ENCODE measurements at regions not wholly inside any gene's neighbourhood (a gene's known extent, or its start where the extent isn't known, plus 50 kb on each side); places are given as distances from the start of the nearest gene placed in this dataset.

GRCh38 chrX:9188117-9188516 lies 154.2 kb upstream of the FAM9B start:
- WGBS (ENCODE audit: extremely low coverage, insufficient coverage, low lambda C conversion rate), result no CpG with 5 or more reads among the region's 3 CpGs
- H3K79me1 ChIP-seq (ENCODE audit: low read length), result no peaks in the 10 kb centered on the region
- no peaks in the 10 kb centered on the region for H3K79me2 ChIP-seq (ENCODE audit: control insufficient read depth, insufficient read depth, low read length)
- no peak overlapping the region for H3K18ac ChIP-seq (ENCODE audit: low read length)
- no peak overlapping the region for H2BK5ac ChIP-seq (ENCODE audit: low read length)
- H3K36me3 ChIP-seq (ENCODE audit: control insufficient read depth, insufficient read depth, low read length), result no peaks in the 10 kb centered on the region
- H3K27me3 ChIP-seq (ENCODE audit: insufficient read depth, low read length, poor library complexity), result no peaks in the 10 kb centered on the region
- no peak overlapping the region for H3K27ac ChIP-seq (ENCODE audit: low read depth, low read length)
- no peak overlapping the region for H3K9ac ChIP-seq (ENCODE audit: low read length)
- H3K4me3 ChIP-seq (ENCODE audit: low read length), result no peak overlapping the region
- no peak overlapping the region for H3K4ac ChIP-seq (ENCODE audit: low read depth, low read length)
- no peak overlapping the region for H4K8ac ChIP-seq (ENCODE audit: low read depth, low read length)
- H4K5ac ChIP-seq (ENCODE audit: low read length), result no peak overlapping the region
- no peak overlapping the region for H3K56ac ChIP-seq (ENCODE audit: low read length)
- no peaks in the 10 kb centered on the region for H3K4me1 ChIP-seq (ENCODE audit: control insufficient read depth, low read depth, low read length)
- no peak overlapping the region for H2AK5ac ChIP-seq (ENCODE audit: low read length)
- no peak overlapping the region for H3K23ac ChIP-seq (ENCODE audit: low read length)
- H2BK15ac ChIP-seq (replicated peaks; ENCODE audit: low read depth), result no peak overlapping the region
- DNase-seq, result no peak
- H2BK120ac ChIP-seq (ENCODE audit: low read depth, low read length), result no peak overlapping the region
- no peak overlapping the region for H3K4me2 ChIP-seq (ENCODE audit: low read length)

GRCh38 chrX:9189286-9189685 lies 155.4 kb upstream of the FAM9B start:
- Histone ChIP-seq H3K9ac (ENCODE audit: low read length) (no peak overlapping the region), H3K79me2 (ENCODE audit: control insufficient read depth, insufficient read depth, low read length) (no peaks in the 10 kb centered on the region), H3K4me3 (ENCODE audit: low read length) (no peak overlapping the region), H4K8ac (ENCODE audit: low read depth, low read length) (no peak overlapping the region), H3K4me2 (ENCODE audit: low read length) (no peak overlapping the region), H2BK15ac (replicated peaks; ENCODE audit: low read depth) (no peak overlapping the region), H2AK5ac (ENCODE audit: low read length) (no peak overlapping the region), H2BK5ac (ENCODE audit: low read length) (no peak overlapping the region), H3K4ac (ENCODE audit: low read depth, low read length) (no peak overlapping the region), H3K36me3 (ENCODE audit: control insufficient read depth, insufficient read depth, low read length) (no peaks in the 10 kb centered on the region), H3K27ac (ENCODE audit: low read depth, low read length) (no peak overlapping the region), H3K23ac (ENCODE audit: low read length) (no peak overlapping the region), H3K79me1 (ENCODE audit: low read length) (no peaks in the 10 kb centered on the region), H3K27me3 (ENCODE audit: insufficient read depth, low read length, poor library complexity) (no peaks in the 10 kb centered on the region), H3K4me1 (ENCODE audit: control insufficient read depth, low read depth, low read length) (no peaks in the 10 kb centered on the region), H4K5ac (ENCODE audit: low read length) (no peak overlapping the region), H3K18ac (ENCODE audit: low read length) (no peak overlapping the region), H2BK120ac (ENCODE audit: low read depth, low read length) (no peak overlapping the region), H3K56ac (ENCODE audit: low read length) (no peak overlapping the region)
- no peak for DNase-seq
- no CpG with 5 or more reads among the region's 9 CpGs for WGBS (ENCODE audit: extremely low coverage, insufficient coverage, low lambda C conversion rate)

GRCh38 chrX:9191392-9191791 lies 157.5 kb upstream of the FAM9B start:
- no peaks in the 10 kb centered on the region for H3K79me2 ChIP-seq (ENCODE audit: control insufficient read depth, insufficient read depth, low read length)
- H2BK5ac ChIP-seq (ENCODE audit: low read length), result no peak overlapping the region
- H3K4ac ChIP-seq (ENCODE audit: low read depth, low read length), result no peak overlapping the region
- no peaks in the 10 kb centered on the region for H3K4me1 ChIP-seq (ENCODE audit: control insufficient read depth, low read depth, low read length)
- H2BK120ac ChIP-seq (ENCODE audit: low read depth, low read length), result no peak overlapping the region
- no peak overlapping the region for H2BK15ac ChIP-seq (replicated peaks; ENCODE audit: low read depth)
- WGBS (ENCODE audit: extremely low coverage, insufficient coverage, low lambda C conversion rate), result no CpG with 5 or more reads among the region's 5 CpGs
- no peak overlapping the region for H4K8ac ChIP-seq (ENCODE audit: low read depth, low read length)
- H3K4me3 ChIP-seq (ENCODE audit: low read length), result no peak overlapping the region
- no peak overlapping the region for H3K56ac ChIP-seq (ENCODE audit: low read length)
- no peaks in the 10 kb centered on the region for H3K36me3 ChIP-seq (ENCODE audit: control insufficient read depth, insufficient read depth, low read length)
- H3K4me2 ChIP-seq (ENCODE audit: low read length), result no peak overlapping the region
- no peak overlapping the region for H4K5ac ChIP-seq (ENCODE audit: low read length)
- H3K18ac ChIP-seq (ENCODE audit: low read length), result no peak overlapping the region
- H3K27ac ChIP-seq (ENCODE audit: low read depth, low read length), result no peak overlapping the region
- no peak for DNase-seq
- H3K9ac ChIP-seq (ENCODE audit: low read length), result no peak overlapping the region
- no peaks in the 10 kb centered on the region for H3K79me1 ChIP-seq (ENCODE audit: low read length)
- no peaks in the 10 kb centered on the region for H3K27me3 ChIP-seq (ENCODE audit: insufficient read depth, low read length, poor library complexity)
- H3K23ac ChIP-seq (ENCODE audit: low read length), result no peak overlapping the region
- no peak overlapping the region for H2AK5ac ChIP-seq (ENCODE audit: low read length)

GRCh38 chrX:9195199-9195880 lies 161.4 kb upstream of the FAM9B start:
- no CpG with 5 or more reads among the region's 4 CpGs for WGBS (ENCODE audit: extremely low coverage, insufficient coverage, low lambda C conversion rate)
- Histone ChIP-seq H3K9ac (ENCODE audit: low read length) (no peak overlapping the region), H2BK15ac (replicated peaks; ENCODE audit: low read depth) (no peak overlapping the region), H3K4ac (ENCODE audit: low read depth, low read length) (no peak overlapping the region), H3K79me2 (ENCODE audit: control insufficient read depth, insufficient read depth, low read length) (no peaks in the 10 kb centered on the region), H3K27me3 (ENCODE audit: insufficient read depth, low read length, poor library complexity) (no peaks in the 10 kb centered on the region), H4K8ac (ENCODE audit: low read depth, low read length) (no peak overlapping the region), H3K27ac (ENCODE audit: low read depth, low read length) (no peak overlapping the region), H3K56ac (ENCODE audit: low read length) (no peak overlapping the region), H3K23ac (ENCODE audit: low read length) (no peak overlapping the region), H3K79me1 (ENCODE audit: low read length) (no peaks in the 10 kb centered on the region), H2BK120ac (ENCODE audit: low read depth, low read length) (no peak overlapping the region), H2AK5ac (ENCODE audit: low read length) (no peak overlapping the region), H3K36me3 (ENCODE audit: control insufficient read depth, insufficient read depth, low read length) (no peaks in the 10 kb centered on the region), H3K4me3 (ENCODE audit: low read length) (no peak overlapping the region), H3K4me1 (ENCODE audit: control insufficient read depth, low read depth, low read length) (no peaks in the 10 kb centered on the region), H4K5ac (ENCODE audit: low read length) (no peak overlapping the region), H3K18ac (ENCODE audit: low read length) (no peak overlapping the region), H2BK5ac (ENCODE audit: low read length) (no peak overlapping the region), H3K4me2 (ENCODE audit: low read length) (no peak overlapping the region)
- no peak for DNase-seq

- Histone ChIP-seq H3K79me1 (ENCODE audit: low read length) (no peaks in the 10 kb centered on the region), H3K4me3 (ENCODE audit: low read length) (no peak overlapping the region), H3K56ac (ENCODE audit: low read length) (no peak overlapping the region), H3K4me2 (ENCODE audit: low read length) (no peak overlapping the region), H3K36me3 (ENCODE audit: control insufficient read depth, insufficient read depth, low read length) (no peaks in the 10 kb centered on the region), H2AK5ac (ENCODE audit: low read length) (no peak overlapping the region), H3K27ac (ENCODE audit: low read depth, low read length) (no peak overlapping the region), H3K4ac (ENCODE audit: low read depth, low read length) (no peak overlapping the region), H4K5ac (ENCODE audit: low read length) (no peak overlapping the region), H3K18ac (ENCODE audit: low read length) (no peak overlapping the region), H3K4me1 (ENCODE audit: control insufficient read depth, low read depth, low read length) (no peaks in the 10 kb centered on the region), H3K27me3 (ENCODE audit: insufficient read depth, low read length, poor library complexity) (no peaks in the 10 kb centered on the region), H4K8ac (ENCODE audit: low read depth, low read length) (no peak overlapping the region), H3K79me2 (ENCODE audit: control insufficient read depth, insufficient read depth, low read length) (no peaks in the 10 kb centered on the region), H2BK15ac (replicated peaks; ENCODE audit: low read depth) (no peak overlapping the region), H2BK120ac (ENCODE audit: low read depth, low read length) (no peak overlapping the region), H2BK5ac (ENCODE audit: low read length) (no peak overlapping the region), H3K23ac (ENCODE audit: low read length) (no peak overlapping the region), H3K9ac (ENCODE audit: low read length) (no peak overlapping the region)
- WGBS (ENCODE audit: extremely low coverage, insufficient coverage, low lambda C conversion rate), result no CpG with 5 or more reads among the region's 6 CpGs
- no peak for DNase-seq
Observed at GRCh38 chrX:9196961-9197640, 163.2 kb upstream of the FAM9B start.

- Histone ChIP-seq H3K4ac (ENCODE audit: low read depth, low read length) (no peak overlapping the region), H3K9ac (ENCODE audit: low read length) (no peak overlapping the region), H2AK5ac (ENCODE audit: low read length) (no peak overlapping the region), H3K27ac (ENCODE audit: low read depth, low read length) (no peak overlapping the region), H2BK120ac (ENCODE audit: low read depth, low read length) (no peak overlapping the region), H2BK15ac (replicated peaks; ENCODE audit: low read depth) (no peak overlapping the region), H3K23ac (ENCODE audit: low read length) (no peak overlapping the region), H3K36me3 (ENCODE audit: control insufficient read depth, insufficient read depth, low read length) (no peaks in the 10 kb centered on the region), H3K56ac (ENCODE audit: low read length) (no peak overlapping the region), H3K79me1 (ENCODE audit: low read length) (no peaks in the 10 kb centered on the region), H3K79me2 (ENCODE audit: control insufficient read depth, insufficient read depth, low read length) (no peaks in the 10 kb centered on the region), H3K4me1 (ENCODE audit: control insufficient read depth, low read depth, low read length) (no peaks in the 10 kb centered on the region), H4K8ac (ENCODE audit: low read depth, low read length) (no peak overlapping the region), H3K4me2 (ENCODE audit: low read length) (no peak overlapping the region), H3K18ac (ENCODE audit: low read length) (no peak overlapping the region), H4K5ac (ENCODE audit: low read length) (no peak overlapping the region), H3K4me3 (ENCODE audit: low read length) (no peak overlapping the region), H2BK5ac (ENCODE audit: low read length) (no peak overlapping the region), H3K27me3 (ENCODE audit: insufficient read depth, low read length, poor library complexity) (no peaks in the 10 kb centered on the region)
- whole genome bisulfite sequencing (ENCODE audit: extremely low coverage, insufficient coverage, low lambda C conversion rate), result no CpG with 5 or more reads among the region's 4 CpGs
- no peak for DNase-seq
Observed at GRCh38 chrX:9204560-9204959, 170.6 kb upstream of the FAM9B start.

All from mesendoderm (in vitro differentiated cells).